ENCODE measurements at regions not wholly inside any gene's neighbourhood (a gene's known extent, or its start where the extent isn't known, plus 50 kb on each side); places are given as distances from the start of the nearest gene placed in this dataset.

DNA sequence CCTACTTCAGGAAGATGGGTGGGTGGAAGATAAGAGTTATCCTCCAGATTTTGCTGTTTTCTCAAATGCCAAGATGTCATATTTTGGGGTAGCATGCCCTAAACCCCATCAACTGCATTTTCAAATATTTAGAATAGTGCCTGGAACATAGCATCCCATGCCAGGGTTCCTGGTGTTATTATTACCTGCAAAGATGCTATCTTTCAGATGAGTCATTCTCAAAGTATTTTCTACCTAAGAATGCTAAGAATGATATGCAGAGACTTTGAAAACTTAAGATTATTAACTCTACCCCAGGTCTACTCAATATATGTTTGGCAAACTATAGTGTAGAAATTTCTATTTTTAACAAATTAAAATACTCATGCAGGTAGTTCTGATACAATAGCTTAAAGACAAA lies 934.3 kb upstream of the SLIT2 start:
- Histone ChIP-seq H3K9me3 (ENCODE audit: control insufficient read depth in 2 of 2, low read length in 2 of 2) (no peaks in the 10 kb centered on the region), H3K4me1 (ENCODE audit: control insufficient read depth in 2 of 2, insufficient read depth in 2 of 2, low read length in 2 of 2) (no peaks in the 10 kb centered on the region), H3K27me3 (ENCODE audit: control insufficient read depth in 2 of 2, insufficient read depth in 2 of 2, low read length in 2 of 2) (no peaks in the 10 kb centered on the region), H3K36me3 (ENCODE audit: control insufficient read depth in 2 of 2, insufficient read depth in 2 of 2, low read length in 2 of 2) (no peaks in the 10 kb centered on the region), H3K9ac (ENCODE audit: low read depth in 1 of 2, low read length in 2 of 2) (no peak overlapping the region), H3K4me3 (ENCODE audit: low read length in 2 of 2) (no peak overlapping the region), H3K27ac (ENCODE audit: low read depth in 2 of 2, low read length in 2 of 2) (no peak overlapping the region)

DNA sequence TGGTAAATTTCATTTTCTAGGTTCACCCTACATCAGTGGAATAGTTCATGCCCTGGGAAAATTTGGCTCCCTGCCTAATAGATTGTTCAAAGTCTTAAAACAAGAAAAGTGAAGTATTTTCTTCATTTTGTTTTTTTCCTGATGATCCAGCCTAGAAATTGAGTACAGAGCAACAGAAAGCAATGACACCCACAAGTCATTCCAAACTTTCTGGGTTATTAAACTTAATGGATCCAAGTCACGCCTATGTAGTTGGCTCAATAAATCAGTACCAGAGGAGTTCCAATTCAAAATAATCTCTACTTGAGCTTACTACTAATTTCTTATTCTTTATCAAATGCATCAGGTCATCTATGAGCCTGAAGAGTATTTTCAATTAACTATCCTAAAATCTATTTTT lies 937.6 kb upstream of the SLIT2 start:
- H3K27ac ChIP-seq (ENCODE audit: low read depth in 2 of 2, low read length in 2 of 2), result no peak overlapping the region
- H3K27me3 ChIP-seq (ENCODE audit: control insufficient read depth in 2 of 2, insufficient read depth in 2 of 2, low read length in 2 of 2), result no peaks in the 10 kb centered on the region
- no peak overlapping the region for H3K4me3 ChIP-seq (ENCODE audit: low read length in 2 of 2)
- H3K4me1 ChIP-seq (ENCODE audit: control insufficient read depth in 2 of 2, insufficient read depth in 2 of 2, low read length in 2 of 2), result no peaks in the 10 kb centered on the region
- no peaks in the 10 kb centered on the region for H3K9me3 ChIP-seq (ENCODE audit: control insufficient read depth in 2 of 2, low read length in 2 of 2)
- no peak overlapping the region for H3K9ac ChIP-seq (ENCODE audit: low read depth in 1 of 2, low read length in 2 of 2)
- H3K36me3 ChIP-seq (ENCODE audit: control insufficient read depth in 2 of 2, insufficient read depth in 2 of 2, low read length in 2 of 2), result no peaks in the 10 kb centered on the region

DNA sequence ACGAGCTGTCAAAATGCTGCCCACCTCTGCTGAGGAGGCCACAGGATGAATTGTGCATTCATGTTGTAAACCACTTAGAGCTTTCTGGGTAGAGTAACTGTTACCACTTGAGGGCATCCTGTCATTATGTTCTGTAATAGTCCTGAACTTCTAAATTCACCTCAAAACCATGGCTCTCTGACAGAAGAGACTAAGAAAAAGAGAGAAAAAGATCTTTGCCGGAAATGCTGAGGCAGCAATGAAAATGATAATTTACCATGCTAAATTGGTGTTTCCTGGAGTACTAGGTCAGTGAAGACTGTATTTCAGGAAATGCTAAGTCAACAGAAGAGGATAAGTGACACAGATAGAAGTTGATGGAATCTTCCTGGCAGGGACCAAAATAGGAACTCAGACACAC lies 942.3 kb upstream of the SLIT2 start:
- Histone ChIP-seq H3K36me3 (ENCODE audit: control insufficient read depth in 2 of 2, insufficient read depth in 2 of 2, low read length in 2 of 2) (no peaks in the 10 kb centered on the region), H3K9ac (ENCODE audit: low read depth in 1 of 2, low read length in 2 of 2) (no peak overlapping the region), H3K27ac (ENCODE audit: low read depth in 2 of 2, low read length in 2 of 2) (no peak overlapping the region), H3K9me3 (ENCODE audit: control insufficient read depth in 2 of 2, low read length in 2 of 2) (no peaks in the 10 kb centered on the region), H3K4me1 (ENCODE audit: control insufficient read depth in 2 of 2, insufficient read depth in 2 of 2, low read length in 2 of 2) (no peaks in the 10 kb centered on the region), H3K27me3 (ENCODE audit: control insufficient read depth in 2 of 2, insufficient read depth in 2 of 2, low read length in 2 of 2) (no peaks in the 10 kb centered on the region), H3K4me3 (ENCODE audit: low read length in 2 of 2) (no peak overlapping the region)

DNA sequence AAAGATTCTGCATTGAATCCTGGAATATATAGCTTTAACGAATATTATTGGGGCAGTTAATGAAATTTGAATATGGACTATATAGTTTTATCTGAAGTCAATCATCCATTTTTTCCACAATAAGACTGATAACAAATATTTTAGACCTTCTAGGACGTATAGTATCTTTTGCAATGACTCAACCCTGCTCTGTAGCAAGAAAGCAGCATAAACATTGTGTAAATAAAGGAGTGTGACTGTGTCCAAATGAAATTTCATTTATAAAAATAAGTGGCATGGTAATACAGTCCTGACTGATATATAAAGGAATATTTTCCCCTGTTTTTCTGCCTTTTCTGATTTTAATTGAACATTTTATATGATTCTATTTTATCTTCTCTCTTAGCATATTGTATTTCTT lies 947.7 kb upstream of the SLIT2 start:
- Histone ChIP-seq H3K4me3 (ENCODE audit: low read length in 2 of 2) (no peak overlapping the region), H3K9me3 (ENCODE audit: control insufficient read depth in 2 of 2, low read length in 2 of 2) (no peaks in the 10 kb centered on the region), H3K27me3 (ENCODE audit: control insufficient read depth in 2 of 2, insufficient read depth in 2 of 2, low read length in 2 of 2) (no peaks in the 10 kb centered on the region), H3K9ac (ENCODE audit: low read depth in 1 of 2, low read length in 2 of 2) (no peak overlapping the region), H3K36me3 (ENCODE audit: control insufficient read depth in 2 of 2, insufficient read depth in 2 of 2, low read length in 2 of 2) (no peaks in the 10 kb centered on the region), H3K27ac (ENCODE audit: low read depth in 2 of 2, low read length in 2 of 2) (no peak overlapping the region), H3K4me1 (ENCODE audit: control insufficient read depth in 2 of 2, insufficient read depth in 2 of 2, low read length in 2 of 2) (no peaks in the 10 kb centered on the region)

DNA sequence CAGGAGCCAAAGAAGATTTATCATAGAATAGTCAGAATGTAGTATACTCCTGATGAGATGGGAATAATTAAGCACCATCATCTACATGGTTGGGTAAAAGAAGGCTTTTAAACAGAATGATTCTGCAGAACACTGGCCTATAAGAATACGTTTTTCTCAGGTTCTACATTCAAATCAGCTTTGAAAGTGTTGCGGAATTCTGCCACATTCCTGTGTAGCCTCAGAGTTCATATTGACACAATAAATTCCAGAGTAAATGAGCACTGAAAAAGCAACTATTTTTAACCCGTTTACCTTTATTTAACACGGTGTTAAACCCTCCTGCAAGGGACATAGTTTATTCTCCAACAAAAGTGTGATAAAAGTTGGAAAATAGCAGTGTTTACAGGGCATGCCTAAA lies 950.2 kb upstream of the SLIT2 start:
- Histone ChIP-seq H3K9ac (ENCODE audit: low read depth in 1 of 2, low read length in 2 of 2) (no peak overlapping the region), H3K27ac (ENCODE audit: low read depth in 2 of 2, low read length in 2 of 2) (no peak overlapping the region), H3K4me1 (ENCODE audit: control insufficient read depth in 2 of 2, insufficient read depth in 2 of 2, low read length in 2 of 2) (no peaks in the 10 kb centered on the region), H3K27me3 (ENCODE audit: control insufficient read depth in 2 of 2, insufficient read depth in 2 of 2, low read length in 2 of 2) (no peaks in the 10 kb centered on the region), H3K9me3 (ENCODE audit: control insufficient read depth in 2 of 2, low read length in 2 of 2) (no peaks in the 10 kb centered on the region), H3K36me3 (ENCODE audit: control insufficient read depth in 2 of 2, insufficient read depth in 2 of 2, low read length in 2 of 2) (no peaks in the 10 kb centered on the region), H3K4me3 (ENCODE audit: low read length in 2 of 2) (no peak overlapping the region)

DNA sequence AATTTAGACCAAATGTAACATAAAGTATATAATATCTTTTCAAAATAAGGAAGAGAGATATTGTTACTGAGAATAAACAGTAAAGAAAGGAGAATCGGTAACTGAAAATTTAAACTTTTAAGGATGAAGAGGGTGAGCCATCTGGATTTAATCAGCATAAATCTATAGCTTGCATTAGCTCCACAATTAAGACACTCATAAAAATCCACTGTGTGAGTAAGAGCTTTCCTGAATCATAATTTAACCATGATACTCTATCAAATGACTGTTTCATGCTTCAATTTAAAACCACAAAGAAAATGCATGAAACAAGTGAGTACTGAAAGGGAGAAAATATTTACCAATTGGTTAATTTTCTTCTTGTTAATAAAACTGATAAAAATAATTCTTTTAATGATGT lies 951.5 kb upstream of the SLIT2 start:
- Histone ChIP-seq H3K9ac (ENCODE audit: low read depth in 1 of 2, low read length in 2 of 2) (no peak overlapping the region), H3K4me3 (ENCODE audit: low read length in 2 of 2) (no peak overlapping the region), H3K9me3 (ENCODE audit: control insufficient read depth in 2 of 2, low read length in 2 of 2) (no peaks in the 10 kb centered on the region), H3K4me1 (ENCODE audit: control insufficient read depth in 2 of 2, insufficient read depth in 2 of 2, low read length in 2 of 2) (no peaks in the 10 kb centered on the region), H3K36me3 (ENCODE audit: control insufficient read depth in 2 of 2, insufficient read depth in 2 of 2, low read length in 2 of 2) (no peaks in the 10 kb centered on the region), H3K27me3 (ENCODE audit: control insufficient read depth in 2 of 2, insufficient read depth in 2 of 2, low read length in 2 of 2) (no peaks in the 10 kb centered on the region), H3K27ac (ENCODE audit: low read depth in 2 of 2, low read length in 2 of 2) (no peak overlapping the region)

DNA sequence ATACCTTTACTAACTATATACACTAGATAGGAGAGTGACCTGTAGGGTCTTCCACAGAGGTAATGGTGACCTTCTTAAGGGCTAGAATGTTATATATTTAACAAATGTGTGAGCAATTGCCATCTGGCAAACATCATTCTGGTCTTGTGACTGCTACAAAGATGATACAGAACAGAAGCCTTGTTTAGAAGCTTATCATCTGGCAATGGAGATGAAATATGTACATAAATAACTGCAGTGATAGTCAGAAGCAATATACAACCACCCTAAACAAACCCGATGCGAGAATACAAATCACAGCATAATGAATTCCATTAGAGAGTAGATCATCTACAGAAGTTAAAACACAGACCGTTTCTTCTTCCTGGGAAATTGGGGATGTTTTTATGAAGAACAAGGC lies 952.7 kb upstream of the SLIT2 start:
- no peak overlapping the region for H3K4me3 ChIP-seq (ENCODE audit: low read length in 2 of 2)

DNA sequence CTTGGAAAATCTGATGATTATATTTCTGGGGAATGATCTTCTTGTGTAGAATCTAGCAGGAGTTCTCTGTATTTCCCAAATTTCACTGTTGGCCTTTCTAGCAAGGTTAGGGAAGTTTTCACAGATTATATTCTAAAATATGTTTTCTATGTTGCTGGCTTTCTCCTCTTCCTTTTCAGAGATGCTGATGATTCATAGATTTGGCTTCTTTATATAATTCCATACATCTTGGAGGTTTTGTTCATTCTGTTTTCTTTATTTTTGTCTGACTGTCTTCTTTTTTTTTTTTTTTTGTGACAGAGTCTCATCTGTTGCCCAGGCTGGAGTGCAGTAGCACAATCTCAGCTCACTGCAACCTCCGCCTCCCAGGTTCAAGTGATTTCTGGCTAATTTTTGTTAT lies 957.9 kb upstream of the SLIT2 start:
- Histone ChIP-seq H3K4me3 (ENCODE audit: low read length in 2 of 2) (no peak overlapping the region), H3K27me3 (ENCODE audit: control insufficient read depth in 2 of 2, insufficient read depth in 2 of 2, low read length in 2 of 2) (no peaks in the 10 kb centered on the region), H3K9me3 (ENCODE audit: control insufficient read depth in 2 of 2, low read length in 2 of 2) (peaks cover 0 to 4% of the 10 kb centered on the region in 2 donors), H3K27ac (ENCODE audit: low read depth in 2 of 2, low read length in 2 of 2) (no peak overlapping the region), H3K9ac (ENCODE audit: low read depth in 1 of 2, low read length in 2 of 2) (no peak overlapping the region), H3K4me1 (ENCODE audit: control insufficient read depth in 2 of 2, insufficient read depth in 2 of 2, low read length in 2 of 2) (no peaks in the 10 kb centered on the region), H3K36me3 (ENCODE audit: control insufficient read depth in 2 of 2, insufficient read depth in 2 of 2, low read length in 2 of 2) (no peaks in the 10 kb centered on the region)

More for the DNA sequence above, 952.7 kb upstream of the SLIT2 start:
- Histone ChIP-seq H3K27ac (ENCODE audit: low read depth in 2 of 2, low read length in 2 of 2) (no peak overlapping the region), H3K27me3 (ENCODE audit: control insufficient read depth in 2 of 2, insufficient read depth in 2 of 2, low read length in 2 of 2) (no peaks in the 10 kb centered on the region), H3K36me3 (ENCODE audit: control insufficient read depth in 2 of 2, insufficient read depth in 2 of 2, low read length in 2 of 2) (no peaks in the 10 kb centered on the region), H3K9ac (ENCODE audit: low read depth in 1 of 2, low read length in 2 of 2) (no peak overlapping the region), H3K9me3 (ENCODE audit: control insufficient read depth in 2 of 2, low read length in 2 of 2) (no peaks in the 10 kb centered on the region), H3K4me1 (ENCODE audit: control insufficient read depth in 2 of 2, insufficient read depth in 2 of 2, low read length in 2 of 2) (no peaks in the 10 kb centered on the region)

DNA sequence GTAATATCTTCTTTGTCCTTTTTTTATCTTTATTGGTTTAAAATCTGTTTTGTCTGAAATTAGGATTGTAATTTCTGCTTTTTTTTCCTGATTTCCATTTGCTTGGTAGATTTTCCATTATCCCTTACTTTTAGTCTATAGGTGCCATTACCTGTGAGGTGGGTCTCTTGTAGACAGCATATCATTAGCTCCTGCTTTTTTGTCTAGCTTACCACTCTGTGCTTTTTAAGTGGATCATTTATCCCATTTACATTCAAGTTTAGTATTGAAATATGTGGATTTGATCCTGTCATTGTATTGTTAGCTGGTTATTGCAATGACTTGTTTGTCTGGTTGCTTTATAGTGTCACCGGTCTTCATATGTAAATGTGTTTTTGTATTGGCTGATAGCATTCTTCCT lies 958.6 kb upstream of the SLIT2 start:
- no peak overlapping the region for H3K4me3 ChIP-seq (ENCODE audit: low read length in 2 of 2)
- no peak overlapping the region for H3K27ac ChIP-seq (ENCODE audit: low read depth in 2 of 2, low read length in 2 of 2)
- H3K9me3 ChIP-seq (ENCODE audit: control insufficient read depth in 2 of 2, low read length in 2 of 2), result peaks cover 0 to 4% of the 10 kb centered on the region in 2 donors
- no peaks in the 10 kb centered on the region for H3K36me3 ChIP-seq (ENCODE audit: control insufficient read depth in 2 of 2, insufficient read depth in 2 of 2, low read length in 2 of 2)
- no peaks in the 10 kb centered on the region for H3K4me1 ChIP-seq (ENCODE audit: control insufficient read depth in 2 of 2, insufficient read depth in 2 of 2, low read length in 2 of 2)
- no peaks in the 10 kb centered on the region for H3K27me3 ChIP-seq (ENCODE audit: control insufficient read depth in 2 of 2, insufficient read depth in 2 of 2, low read length in 2 of 2)
- H3K9ac ChIP-seq (ENCODE audit: low read depth in 1 of 2, low read length in 2 of 2), result no peak overlapping the region

DNA sequence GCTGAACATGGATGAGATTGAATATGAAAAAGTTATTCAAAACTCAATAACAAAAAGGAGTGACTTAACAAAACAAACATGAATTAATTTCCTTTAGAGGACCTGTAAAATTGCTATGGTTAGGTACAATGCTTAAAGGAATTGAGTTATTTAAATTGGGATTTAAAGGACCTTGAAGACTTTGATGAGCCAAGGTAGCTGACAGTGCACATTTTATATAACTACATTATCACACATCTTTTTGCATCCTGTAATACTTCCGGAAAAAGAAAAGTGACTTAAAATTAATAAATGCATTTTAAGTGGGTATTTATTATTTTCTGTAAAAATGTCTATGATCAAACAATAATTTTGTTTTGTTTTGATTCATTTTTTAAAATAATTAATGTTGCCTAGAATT lies 964.8 kb upstream of the SLIT2 start:
- no peak overlapping the region for H3K4me3 ChIP-seq (ENCODE audit: low read length in 2 of 2)
- H3K27ac ChIP-seq (ENCODE audit: low read depth in 2 of 2, low read length in 2 of 2), result no peak overlapping the region
- peaks cover 0 to 3% of the 10 kb centered on the region in 2 donors for H3K9me3 ChIP-seq (ENCODE audit: control insufficient read depth in 2 of 2, low read length in 2 of 2)
- no peaks in the 10 kb centered on the region for H3K27me3 ChIP-seq (ENCODE audit: control insufficient read depth in 2 of 2, insufficient read depth in 2 of 2, low read length in 2 of 2)
- H3K36me3 ChIP-seq (ENCODE audit: control insufficient read depth in 2 of 2, insufficient read depth in 2 of 2, low read length in 2 of 2), result no peaks in the 10 kb centered on the region
- no peak overlapping the region for H3K9ac ChIP-seq (ENCODE audit: low read depth in 1 of 2, low read length in 2 of 2)
- no peaks in the 10 kb centered on the region for H3K4me1 ChIP-seq (ENCODE audit: control insufficient read depth in 2 of 2, insufficient read depth in 2 of 2, low read length in 2 of 2)

DNA sequence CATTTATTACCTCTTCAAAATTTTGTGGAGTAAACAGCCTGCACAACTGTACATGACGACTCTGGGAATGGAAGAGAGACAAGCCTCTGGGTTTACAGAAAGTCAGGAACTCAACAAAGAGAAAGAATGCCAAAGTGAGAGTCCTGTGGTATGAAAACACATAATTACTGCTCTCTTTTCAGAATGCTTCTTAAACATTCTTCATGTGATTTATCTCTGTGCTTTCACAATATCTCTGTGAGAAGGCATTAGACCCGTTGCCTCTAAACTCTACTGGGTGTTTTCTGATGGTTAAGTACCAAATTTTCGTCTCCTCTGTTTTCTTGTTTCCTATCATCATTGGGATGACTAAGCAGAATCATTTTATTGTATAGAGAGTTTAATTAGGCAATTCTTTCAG lies 966.6 kb upstream of the SLIT2 start:
- Histone ChIP-seq H3K27ac (ENCODE audit: low read depth in 2 of 2, low read length in 2 of 2) (no peak overlapping the region), H3K4me1 (ENCODE audit: control insufficient read depth in 2 of 2, insufficient read depth in 2 of 2, low read length in 2 of 2) (no peaks in the 10 kb centered on the region), H3K9ac (ENCODE audit: low read depth in 1 of 2, low read length in 2 of 2) (no peak overlapping the region), H3K9me3 (ENCODE audit: control insufficient read depth in 2 of 2, low read length in 2 of 2) (peaks cover 0 to 3% of the 10 kb centered on the region in 2 donors), H3K4me3 (ENCODE audit: low read length in 2 of 2) (no peak overlapping the region), H3K27me3 (ENCODE audit: control insufficient read depth in 2 of 2, insufficient read depth in 2 of 2, low read length in 2 of 2) (no peaks in the 10 kb centered on the region), H3K36me3 (ENCODE audit: control insufficient read depth in 2 of 2, insufficient read depth in 2 of 2, low read length in 2 of 2) (no peaks in the 10 kb centered on the region)

Measured in mucosa of rectum (tissue), 2 donors.